ENCODE measurements at regions not wholly inside any gene's neighbourhood (a gene's known extent, or its start where the extent isn't known, plus 50 kb on each side); places are given as distances from the start of the nearest gene placed in this dataset.
A peak's percentile ranks its signal among the peaks of the same experiment; 100 is the strongest.

DNA sequence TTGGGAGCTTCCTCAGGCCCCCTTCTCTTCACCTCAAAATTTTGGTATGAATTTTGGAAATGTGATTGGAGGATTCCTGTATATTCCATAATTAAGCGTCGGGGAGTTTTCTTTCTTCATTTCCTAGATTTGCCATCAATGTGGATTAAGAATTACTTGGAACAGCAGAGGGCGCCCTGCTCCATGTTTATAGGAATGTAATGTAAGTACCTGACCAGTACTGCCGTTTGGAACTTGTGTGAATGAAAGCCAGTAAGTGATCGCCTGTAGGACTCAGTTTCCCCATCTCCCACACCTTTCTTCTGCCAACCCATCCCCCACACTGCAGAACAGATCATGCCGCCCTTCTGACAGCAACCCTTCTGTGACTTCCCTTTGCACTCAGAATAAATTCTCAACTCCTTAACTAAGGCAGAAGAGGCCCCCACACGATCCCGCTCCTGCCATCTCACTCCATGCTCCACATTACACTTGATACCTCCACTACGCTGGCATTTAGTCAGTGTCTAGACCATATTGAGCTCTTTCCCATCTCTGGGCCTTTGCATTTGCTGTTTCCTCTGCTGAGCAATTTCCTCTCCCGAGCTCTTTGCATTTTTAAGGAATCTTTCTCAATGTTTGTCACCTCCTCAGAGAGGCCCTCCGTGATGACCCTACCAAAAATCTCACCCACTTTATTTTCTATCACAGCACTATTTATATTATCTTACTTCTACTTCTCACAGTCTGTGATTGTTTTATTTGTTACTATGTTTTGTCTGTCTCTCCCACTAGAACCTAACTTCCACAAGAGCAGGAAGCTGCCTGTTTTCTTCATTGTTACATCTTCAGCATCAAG is 79.5 kb upstream of the HTR4 start:
- ChIA-PET CTCF (interaction anchor here (0.7 to 4.7 kb wide), 12 partner anchors 55 to 381 kb away, joined by 3 to 49 read pairs (median 7); no protein-coding TSS in a partner anchor), POLR2A (no interaction called here)
- TF ChIP-seq ARNT (IDR thresholded peaks at IDR 0.05) (no peak), BHLHE40 (IDR thresholded peaks at IDR 0.05; ENCODE audit: borderline replicate concordance) (no peak), SP1 (IDR thresholded peaks at IDR 0.05) (no peak), TARDBP (IDR thresholded peaks at IDR 0.05) (no peak), FOXK2 (IDR thresholded peaks at IDR 0.05) (no peak), ELF4 (IDR thresholded peaks at IDR 0.05) (no peak), SUZ12 (IDR thresholded peaks at IDR 0.05) (no peak), L3MBTL2 (conservative IDR thresholded peaks at IDR 0.05) (no peak)
- DNase-seq (ENCODE audit: extremely low spot score), result peak; percentile 40

DNA sequence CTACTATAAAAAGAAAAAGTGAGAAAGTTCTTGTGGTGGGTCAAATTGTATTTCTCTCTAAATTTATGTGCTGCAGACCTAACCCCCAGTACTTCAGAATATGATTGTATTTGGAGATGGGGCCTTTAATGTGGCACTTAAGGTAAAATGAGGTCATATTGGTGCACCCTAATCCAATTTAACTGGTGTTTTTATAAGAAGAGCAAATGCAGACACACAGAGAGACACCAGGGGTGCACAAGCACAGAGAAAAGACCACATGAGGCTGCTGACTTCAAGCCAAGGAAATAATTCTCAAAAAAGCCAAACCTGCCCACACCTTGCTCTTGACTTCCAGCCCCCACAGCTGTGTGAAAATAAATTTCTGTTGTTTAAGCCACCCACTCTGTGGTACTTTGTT is 80.2 kb upstream of the HTR4 start:
- ChIA-PET CTCF (interaction anchor here (0.7 to 4.7 kb wide), 7 partner anchors 55 to 380 kb away, joined by 3 to 41 read pairs (median 8); no protein-coding TSS in a partner anchor), POLR2A (no interaction called here)
- no peak for TF ChIP-seq BHLHE40 (IDR thresholded peaks at IDR 0.05; ENCODE audit: borderline replicate concordance)
- no peak for TF ChIP-seq FOXM1 (IDR thresholded peaks at IDR 0.05; ENCODE audit: borderline replicate concordance)
- no peak for TF ChIP-seq ARNT (IDR thresholded peaks at IDR 0.05)
- no peak for TF ChIP-seq SUZ12 (IDR thresholded peaks at IDR 0.05)
- no peak for DNase-seq (ENCODE audit: extremely low spot score)

GRCh38 chr5:148735301-148735835 is 81.0 kb upstream of the HTR4 start:
- TF ChIP-seq FOXM1 (IDR thresholded peaks at IDR 0.05; ENCODE audit: borderline replicate concordance), result no peak
- no peak for TF ChIP-seq ELF4 (IDR thresholded peaks at IDR 0.05)
- no peak for TF ChIP-seq FOXK2 (IDR thresholded peaks at IDR 0.05)
- TF ChIP-seq ZNF384 (IDR thresholded peaks at IDR 0.05), result no peak
- TF ChIP-seq LEF1 (IDR thresholded peaks at IDR 0.05; ENCODE audit: borderline replicate concordance), result no peak
- no peak for TF ChIP-seq SUZ12 (IDR thresholded peaks at IDR 0.05)
- TF ChIP-seq FOXA1 (IDR thresholded peaks at IDR 0.05), result no peak
- no peak for TF ChIP-seq NFRKB (IDR thresholded peaks at IDR 0.05)
- TF ChIP-seq ARNT (IDR thresholded peaks at IDR 0.05), result no peak
- TF ChIP-seq TARDBP (IDR thresholded peaks at IDR 0.05), result no peak
- CTCF ChIA-PET, result interaction anchor here (0.8 to 4.7 kb wide), 4 partner anchors 223 to 379 kb away, joined by 3 to 41 read pairs (median 10); no protein-coding TSS in a partner anchor
- DNase-seq (ENCODE audit: extremely low spot score), result no peak
- POLR2A ChIA-PET, result no interaction called here

GRCh38 chr5:148739023-148739422 is 84.7 kb upstream of the HTR4 start:
- ChIA-PET CTCF (interaction anchor here (0.6 to 9.4 kb wide), 5 partner anchors 8 to 376 kb away, joined by 6 to 81 read pairs (median 10); no protein-coding TSS in a partner anchor), POLR2A (no interaction called here)
- TF ChIP-seq, protein P1, sequence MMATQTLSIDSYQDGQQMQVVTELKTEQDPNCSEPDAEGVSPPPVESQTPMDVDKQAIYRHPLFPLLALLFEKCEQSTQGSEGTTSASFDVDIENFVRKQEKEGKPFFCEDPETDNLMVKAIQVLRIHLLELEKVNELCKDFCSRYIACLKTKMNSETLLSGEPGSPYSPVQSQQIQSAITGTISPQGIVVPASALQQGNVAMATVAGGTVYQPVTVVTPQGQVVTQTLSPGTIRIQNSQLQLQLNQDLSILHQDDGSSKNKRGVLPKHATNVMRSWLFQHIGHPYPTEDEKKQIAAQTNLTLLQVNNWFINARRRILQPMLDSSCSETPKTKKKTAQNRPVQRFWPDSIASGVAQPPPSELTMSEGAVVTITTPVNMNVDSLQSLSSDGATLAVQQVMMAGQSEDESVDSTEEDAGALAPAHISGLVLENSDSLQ (IDR thresholded peaks at IDR 0.05), result no peak
- no peak for TF ChIP-seq ZNF384 (IDR thresholded peaks at IDR 0.05)
- TF ChIP-seq SP1 (IDR thresholded peaks at IDR 0.05), result no peak
- no peak for TF ChIP-seq ELF4 (IDR thresholded peaks at IDR 0.05)
- TF ChIP-seq NFRKB (IDR thresholded peaks at IDR 0.05), result no peak
- no peak for TF ChIP-seq FOXK2 (IDR thresholded peaks at IDR 0.05)
- no peak for TF ChIP-seq FOXA1 (IDR thresholded peaks at IDR 0.05)
- TF ChIP-seq SUZ12 (IDR thresholded peaks at IDR 0.05), result no peak
- no peak for TF ChIP-seq FOXM1 (IDR thresholded peaks at IDR 0.05; ENCODE audit: borderline replicate concordance)
- no peak for TF ChIP-seq L3MBTL2 (conservative IDR thresholded peaks at IDR 0.05)
- TF ChIP-seq BHLHE40 (IDR thresholded peaks at IDR 0.05; ENCODE audit: borderline replicate concordance), result no peak
- no peak for TF ChIP-seq ARNT (IDR thresholded peaks at IDR 0.05)
- TF ChIP-seq CTBP1 (IDR thresholded peaks at IDR 0.05; ENCODE audit: borderline replicate concordance), result no peak
- no peak for DNase-seq (ENCODE audit: extremely low spot score)

DNA sequence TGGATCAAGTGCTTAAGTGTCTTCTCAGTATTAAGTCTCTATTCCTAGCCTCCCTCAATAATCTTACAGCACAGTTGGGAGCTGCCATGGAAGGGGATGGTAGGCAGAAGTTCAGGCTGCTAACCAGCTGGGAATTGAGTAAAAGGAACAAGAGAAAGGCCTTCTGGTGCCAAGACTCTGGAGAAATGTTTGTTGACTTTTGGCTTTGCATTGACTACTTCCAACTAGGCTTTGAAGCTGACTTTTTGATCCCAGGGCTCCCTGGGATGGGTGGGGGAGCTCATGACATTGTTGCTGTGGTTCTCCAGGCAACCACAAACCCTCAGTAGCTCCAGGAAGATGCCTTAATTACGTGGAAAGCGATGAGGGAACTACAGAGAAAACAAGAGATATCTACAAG is 85.2 kb upstream of the HTR4 start:
- DNase-seq (ENCODE audit: extremely low spot score), result no peak
- ChIA-PET POLR2A (no interaction called here), CTCF (interaction anchor here (0.6 to 9.4 kb wide), 5 partner anchors 9 to 530 kb away, joined by 3 to 81 read pairs (median 10); no protein-coding TSS in a partner anchor)
- TF ChIP-seq, protein P1 (IDR thresholded peaks at IDR 0.05), result no peak

- TF ChIP-seq LEF1 (IDR thresholded peaks at IDR 0.05; ENCODE audit: borderline replicate concordance) (no peak), BHLHE40 (IDR thresholded peaks at IDR 0.05; ENCODE audit: borderline replicate concordance) (no peak), SP1 (IDR thresholded peaks at IDR 0.05) (no peak), ARNT (IDR thresholded peaks at IDR 0.05) (no peak)
- DNase-seq (ENCODE audit: extremely low spot score), result no peak
- POLR2A ChIA-PET, result no interaction called here
- CTCF ChIA-PET, result interaction anchor here (0.6 to 9.4 kb wide), 12 partner anchors 10 to 529 kb away, joined by 3 to 81 read pairs (median 6); no protein-coding TSS in a partner anchor
Observed at GRCh38 chr5:148740079-148740858, 85.9 kb upstream of the HTR4 start.

Data from HEK293T (cell line).